ENCODE measurements at regions not wholly inside any gene's neighbourhood (a gene's known extent, or its start where the extent isn't known, plus 50 kb on each side); places are given as distances from the start of the nearest gene placed in this dataset.

GRCh38 chr11:119520400-119520799 lies 97.4 kb upstream of the THY1 start:
- DNase-seq: no peak

GRCh38 chr11:119519796-119520195 lies 96.8 kb upstream of the THY1 start:
- no peak for DNase-seq

GRCh38 chr11:119518746-119519730 lies 96.1 kb upstream of the THY1 start:
- no peak for DNase-seq

GRCh38 chr11:119515771-119516400 lies 92.9 kb upstream of the THY1 start:
- no peak for DNase-seq

- no peak for DNase-seq
These were observed 90.8 kb upstream of the THY1 start for GRCh38 chr11:119513806-119514170.

- DNase-seq: no peak
These were observed 90.3 kb upstream of the THY1 start for GRCh38 chr11:119513131-119513805.

- no peak for DNase-seq
These were observed 89.4 kb upstream of the THY1 start for GRCh38 chr11:119512369-119512768.

GRCh38 chr11:119511614-119512306 lies 88.8 kb upstream of the THY1 start:
- DNase-seq: no peak

GRCh38 chr11:119509969-119510401 lies 87.0 kb upstream of the THY1 start:
- DNase-seq: no peak

- DNase-seq: no peak
These were observed 86.4 kb upstream of the THY1 start for GRCh38 chr11:119509282-119509841.

- no peak for DNase-seq
These were observed 83.5 kb upstream of the THY1 start for GRCh38 chr11:119506436-119506835.

GRCh38 chr11:119505861-119506260 lies 82.9 kb upstream of the THY1 start:
- DNase-seq: no peak

- no peak for DNase-seq
These were observed 82.1 kb upstream of the THY1 start for GRCh38 chr11:119505071-119505470.

- DNase-seq: no peak
These were observed 81.4 kb upstream of the THY1 start for GRCh38 chr11:119504371-119504770.

GRCh38 chr11:119501777-119502405 lies 78.9 kb upstream of the THY1 start:
- no peak for DNase-seq

GRCh38 chr11:119497717-119498116 lies 74.7 kb upstream of the THY1 start:
- no peak for DNase-seq

GRCh38 chr11:119496997-119497396 lies 74.0 kb upstream of the THY1 start:
- DNase-seq: no peak

GRCh38 chr11:119496469-119496868 lies 73.5 kb upstream of the THY1 start:
- DNase-seq: no peak

GRCh38 chr11:119493712-119494111 lies 70.7 kb upstream of the THY1 start:
- DNase-seq: no peak

- no peak for DNase-seq
These were observed 69.0 kb upstream of the THY1 start for GRCh38 chr11:119491753-119492510.

All from hippocampal formation (tissue), 2 donors.